ENCODE measurements at regions not wholly inside any gene's neighbourhood (a gene's known extent, or its start where the extent isn't known, plus 50 kb on each side); places are given as distances from the start of the nearest gene placed in this dataset.

GRCh38 chr2:139872503-139872902, 1092.3 kb upstream of the NXPH2 start:
- H3K4me3 Mint-ChIP-seq = no peak overlapping the region
- intact Hi-C loops (cut with micrococcal nuclease) = no loop called here
- ChIA-PET POLR2A (no interaction called here), CTCF (no interaction called here)
- H3K27me3 Mint-ChIP-seq = no peaks in the 10 kb centered on the region
- no peaks in the 10 kb centered on the region for H3K4me1 Mint-ChIP-seq
- ATAC-seq (ENCODE audit: low read depth) (no peak), DNase-seq (no peak)
- no peak for TF ChIP-seq CTCF (IDR thresholded peaks at IDR 0.05)
- no peak overlapping the region for H3K27ac Mint-ChIP-seq
- H3K36me3 Mint-ChIP-seq (ENCODE audit: low read depth) = no peaks in the 10 kb centered on the region
- H3K9me3 Mint-ChIP-seq = peaks cover 5% of the 10 kb centered on the region

GRCh38 chr2:139872032-139872431, 1091.8 kb upstream of the NXPH2 start:
- ChIA-PET CTCF (no interaction called here), POLR2A (no interaction called here)
- Mint-ChIP-seq H3K9me3 (peaks cover 7% of the 10 kb centered on the region), H3K4me3 (no peak overlapping the region), H3K27ac (no peak overlapping the region), H3K4me1 (no peaks in the 10 kb centered on the region), H3K27me3 (no peaks in the 10 kb centered on the region), H3K36me3 (ENCODE audit: low read depth) (no peaks in the 10 kb centered on the region)
- DNase-seq (no peak), ATAC-seq (ENCODE audit: low read depth) (no peak)
- TF ChIP-seq CTCF (IDR thresholded peaks at IDR 0.05) = no peak
- intact Hi-C loops (cut with micrococcal nuclease) = no loop called here

- H3K27me3 Mint-ChIP-seq = no peaks in the 10 kb centered on the region
- H3K9me3 Mint-ChIP-seq = peaks cover 16% of the 10 kb centered on the region
- H3K4me1 Mint-ChIP-seq = no peaks in the 10 kb centered on the region
- no peak for TF ChIP-seq CTCF (IDR thresholded peaks at IDR 0.05)
- no peak overlapping the region for H3K27ac Mint-ChIP-seq
- H3K36me3 Mint-ChIP-seq (ENCODE audit: low read depth) = no peaks in the 10 kb centered on the region
- H3K4me3 Mint-ChIP-seq = no peak overlapping the region
- no peak for ATAC-seq (ENCODE audit: low read depth)
- CTCF ChIA-PET = no interaction called here
- no peak for DNase-seq
- POLR2A ChIA-PET = no interaction called here
- intact Hi-C loops (cut with micrococcal nuclease) = no loop called here
Observed at GRCh38 chr2:139867601-139868226, 1087.5 kb upstream of the NXPH2 start.

- Mint-ChIP-seq H3K36me3 (ENCODE audit: low read depth) (no peaks in the 10 kb centered on the region), H3K4me1 (no peaks in the 10 kb centered on the region), H3K27me3 (no peaks in the 10 kb centered on the region), H3K4me3 (no peak overlapping the region), H3K9me3 (peaks cover 18% of the 10 kb centered on the region), H3K27ac (no peak overlapping the region)
- CTCF ChIA-PET = no interaction called here
- no peak for DNase-seq
- no peak for ATAC-seq (ENCODE audit: low read depth)
- intact Hi-C loops (cut with micrococcal nuclease) = no loop called here
- POLR2A ChIA-PET = no interaction called here
- TF ChIP-seq CTCF (IDR thresholded peaks at IDR 0.05) = no peak
Observed at GRCh38 chr2:139864821-139865302, 1084.7 kb upstream of the NXPH2 start.

GRCh38 chr2:139854769-139855483, 1074.7 kb upstream of the NXPH2 start:
- POLR2A ChIA-PET = no interaction called here
- no peaks in the 10 kb centered on the region for H3K36me3 Mint-ChIP-seq (ENCODE audit: low read depth)
- TF ChIP-seq CTCF (IDR thresholded peaks at IDR 0.05) = no peak
- CTCF ChIA-PET = no interaction called here
- DNase-seq = no peak
- H3K27ac Mint-ChIP-seq = no peak overlapping the region
- peaks cover 4% of the 10 kb centered on the region for H3K9me3 Mint-ChIP-seq
- no peak overlapping the region for H3K4me3 Mint-ChIP-seq
- H3K27me3 Mint-ChIP-seq = no peaks in the 10 kb centered on the region
- no peaks in the 10 kb centered on the region for H3K4me1 Mint-ChIP-seq
- no peak for ATAC-seq (ENCODE audit: low read depth)
- intact Hi-C loops (cut with micrococcal nuclease) = no loop called here

All from activated B cell treated with CpG ODN at 0.5 μM for 24 hours (primary cell).